HG03064 (cell line): ENCODE measurements at regions not wholly inside any gene's neighbourhood (a gene's known extent, or its start where the extent isn't known, plus 50 kb on each side); places are given as distances from the start of the nearest gene placed in this dataset.

ENCODE experiments used
- ATAC-seq: cut with Tn5 transposase; IDR thresholded peaks from one replicate; pipeline ENCODE4 v1.9.1; 2021; ENCODE audit warnings: low read depth; ENCODE audit not compliant: unreplicated experiment

GRCh38 chr13:106063591-106064313 lies 471.7 kb downstream of the EFNB2 start:
- no peak for ATAC-seq

GRCh38 chr13:106061781-106062180 lies 473.7 kb downstream of the EFNB2 start:
- ATAC-seq, result no peak

GRCh38 chr13:106056851-106057250 lies 478.6 kb downstream of the EFNB2 start:
- ATAC-seq, result no peak

- no peak for ATAC-seq
These were observed 483.2 kb downstream of the EFNB2 start for GRCh38 chr13:106052200-106052767.

- ATAC-seq, result no peak
These were observed 486.3 kb downstream of the EFNB2 start for GRCh38 chr13:106049171-106049570.

GRCh38 chr13:106048386-106048785 lies 487.1 kb downstream of the EFNB2 start:
- ATAC-seq, result no peak

- ATAC-seq, result no peak
These were observed 487.6 kb downstream of the EFNB2 start for GRCh38 chr13:106047859-106048258.

- no peak for ATAC-seq
These were observed 492.4 kb downstream of the EFNB2 start for GRCh38 chr13:106042996-106043581.

GRCh38 chr13:106041445-106041844 lies 494.0 kb downstream of the EFNB2 start:
- no peak for ATAC-seq

- no peak for ATAC-seq
These were observed 496.7 kb downstream of the EFNB2 start for GRCh38 chr13:106038752-106039151.

GRCh38 chr13:106036870-106037269 lies 498.6 kb downstream of the EFNB2 start:
- ATAC-seq, result no peak

GRCh38 chr13:106034201-106034600 lies 501.3 kb downstream of the EFNB2 start:
- no peak for ATAC-seq

GRCh38 chr13:106033659-106034058 lies 501.8 kb downstream of the EFNB2 start:
- ATAC-seq, result no peak

- ATAC-seq, result no peak
These were observed 503.0 kb downstream of the EFNB2 start for GRCh38 chr13:106032441-106032840.

- no peak for ATAC-seq
These were observed 505.7 kb downstream of the EFNB2 start for GRCh38 chr13:106029676-106030290.

GRCh38 chr13:106028911-106029310 lies 506.6 kb downstream of the EFNB2 start:
- ATAC-seq, result no peak

GRCh38 chr13:106011600-106011999 lies 523.9 kb downstream of the EFNB2 start:
- ATAC-seq, result no peak

GRCh38 chr13:106010836-106011235 lies 524.6 kb downstream of the EFNB2 start:
- ATAC-seq, result no peak

GRCh38 chr13:106008540-106008939 lies 526.9 kb downstream of the EFNB2 start:
- no peak for ATAC-seq

GRCh38 chr13:106007156-106007555 lies 528.3 kb downstream of the EFNB2 start:
- ATAC-seq, result no peak

- ATAC-seq, result no peak
These were observed 531.8 kb downstream of the EFNB2 start for GRCh38 chr13:106003651-106004050.

GRCh38 chr13:106001443-106001842 lies 534.0 kb downstream of the EFNB2 start:
- no peak for ATAC-seq
